GM23338 (cell line): ENCODE measurements at regions not wholly inside any gene's neighbourhood (a gene's known extent, or its start where the extent isn't known, plus 50 kb on each side); places are given as distances from the start of the nearest gene placed in this dataset.

Source experiments
- ATAC-seq: fragments of 200-7000 bp; cut with Tn5 transposase; 3 replicates; pipeline ENCODE4 v1.9.1; 2020
- DNase-seq: peaks from one replicate; pipeline ENCODE4 v3.0.0-alpha.2; 2015; ENCODE audit warnings: low spot score
- H2AFZ ChIP-seq: fragments of 200-600 bp; sonication (generic); 2 replicates; pipeline ENCODE4 v1.8.0; 2016; ENCODE audit warnings: antibody characterized with exemption, mild to moderate bottlenecking, moderate library complexity
- H3F3A ChIP-seq: fragments of 200-600 bp; sonication (generic); replicated peaks from 2 replicates; pipeline ENCODE4 v1.8.0; 2017; ENCODE audit warnings: antibody characterized with exemption, mixed run types, low read depth
- H3K27ac ChIP-seq: fragments of 200-600 bp; sonication (generic); 2 replicates; pipeline ENCODE4 v1.6.1; 2016; ENCODE audit warnings: low read depth
- H3K27me3 ChIP-seq: fragments of 200-600 bp; sonication (generic); 2 replicates; pipeline ENCODE4 v1.8.0; 2016; ENCODE audit warnings: mild to moderate bottlenecking, mixed run types, moderate library complexity; ENCODE audit not compliant: insufficient read depth
- H3K36me3 ChIP-seq: fragments of 200-600 bp; sonication (generic); 2 replicates; pipeline ENCODE4 v1.8.0; 2016; ENCODE audit warnings: mild to moderate bottlenecking; ENCODE audit not compliant: insufficient read depth
- H3K4me1 ChIP-seq: fragments of 200-600 bp; sonication (generic); 2 replicates; pipeline ENCODE4 v1.8.0; 2016; ENCODE audit warnings: mild to moderate bottlenecking, moderate library complexity; ENCODE audit not compliant: insufficient read depth
- H3K4me2 ChIP-seq: fragments of 200-600 bp; sonication (generic); 2 replicates; pipeline ENCODE4 v1.7.1; 2017; ENCODE audit warnings: mixed run types
- H3K4me3 ChIP-seq: fragments of 200-600 bp; sonication (generic); 2 replicates; pipeline ENCODE4 v1.6.1; 2016; ENCODE audit warnings: mixed run types
- H3K79me2 ChIP-seq: fragments of 200-600 bp; sonication (generic); replicated peaks from 2 replicates; pipeline ENCODE4 v1.8.0; 2017; ENCODE audit warnings: mild to moderate bottlenecking; ENCODE audit not compliant: insufficient read depth
- H3K9me2 ChIP-seq: fragments of 200-600 bp; sonication (generic); 2 replicates; pipeline ENCODE4 v1.8.0; 2017; ENCODE audit not compliant: insufficient read depth
- H4K20me1 ChIP-seq: fragments of 200-600 bp; sonication (generic); replicated peaks from 2 replicates; pipeline ENCODE4 v1.8.0; 2017; ENCODE audit warnings: mild to moderate bottlenecking; ENCODE audit not compliant: insufficient read depth
- H3K27ac Mint-ChIP-seq: 2 replicates; pipeline ENCODE4 v1.8.0; 2020; ENCODE audit warnings: inconsistent platforms, mild to moderate bottlenecking, moderate library complexity, mixed read lengths
- H3K27me3 Mint-ChIP-seq: 3 replicates; pipeline ENCODE4 v1.8.0; 2022; ENCODE audit warnings: low read depth, mild to moderate bottlenecking, moderate library complexity, mixed read lengths, inconsistent platforms; ENCODE audit not compliant: insufficient read depth, poor library complexity
- H3K36me3 Mint-ChIP-seq: 3 replicates; pipeline ENCODE4 v1.8.0; 2021; ENCODE audit warnings: low read depth, mild to moderate bottlenecking, inconsistent platforms, moderate library complexity, mixed read lengths
- H3K4me1 Mint-ChIP-seq: 3 replicates; pipeline ENCODE4 v1.8.0; 2020; ENCODE audit warnings: mild to moderate bottlenecking, inconsistent platforms, mixed read lengths
- H3K4me3 Mint-ChIP-seq: 3 replicates; pipeline ENCODE4 v1.8.0; 2021; ENCODE audit warnings: moderate library complexity, mild to moderate bottlenecking, inconsistent platforms, mixed read lengths
- H3K9me3 Mint-ChIP-seq: 3 replicates; pipeline ENCODE4 v1.8.0; 2020; ENCODE audit warnings: moderate library complexity, mild to moderate bottlenecking, inconsistent platforms, mixed read lengths
- CREB1 ChIP-seq: fragments of 250-450 bp; sonication (Bioruptor Pico); IDR thresholded peaks from 2 replicates; pipeline ENCODE4 v1.5.0; 2020; ENCODE audit warnings: low read depth, mild to moderate bottlenecking, moderate library complexity
- CTCF ChIP-seq, 2 experiments: fragments of 200-600 bp in 1 of 2; sonication (generic) in 1 of 2; conservative IDR thresholded peaks; 2 replicates each; pipeline versions ENCODE4 v1.5.1 to v1.6.1; 2016 to 2017; ENCODE audit warnings: antibody characterized with exemption in 2 of 2, low read depth in 2 of 2, mild to moderate bottlenecking in 2 of 2, moderate library complexity in 1 of 2
- ETS1 ChIP-seq: IDR thresholded peaks from 2 replicates; pipeline ENCODE4 v1.6.1; 2016; ENCODE audit warnings: antibody characterized with exemption
- EZH2 ChIP-seq: fragments of 200-600 bp; sonication (generic); IDR thresholded peaks from one replicate; pipeline ENCODE4 v1.8.0; 2017; ENCODE audit warnings: antibody characterized with exemption, mild to moderate bottlenecking, low read depth; ENCODE audit not compliant: unreplicated experiment
- EZH2phosphoT487 ChIP-seq: fragments of 200-600 bp; sonication (generic); IDR thresholded peaks from one replicate; pipeline ENCODE4 v1.8.1; 2018; ENCODE audit warnings: antibody characterized with exemption; ENCODE audit not compliant: unreplicated experiment
- JUNB ChIP-seq: IDR thresholded peaks from one replicate; pipeline ENCODE4 v1.6.1; 2016; ENCODE audit warnings: antibody characterized with exemption; ENCODE audit not compliant: unreplicated experiment
- NANOG ChIP-seq: IDR thresholded peaks from 2 replicates; pipeline ENCODE4 v1.6.1; 2016; ENCODE audit warnings: antibody characterized with exemption, borderline replicate concordance
- POLR2AphosphoS5 ChIP-seq: IDR thresholded peaks from 2 replicates; pipeline ENCODE4 v1.6.1; 2016; ENCODE audit warnings: antibody characterized with exemption, low read depth
- REST ChIP-seq: IDR thresholded peaks from one replicate; pipeline ENCODE4 v1.6.1; 2018; ENCODE audit warnings: antibody characterized with exemption; ENCODE audit not compliant: unreplicated experiment
- STAT1 ChIP-seq: IDR thresholded peaks from one replicate; pipeline ENCODE4 v1.6.1; 2016; ENCODE audit warnings: antibody characterized with exemption; ENCODE audit not compliant: unreplicated experiment
- ZNF114 ChIP-seq: fragments of 250-450 bp; sonication (Bioruptor Pico); IDR thresholded peaks from 2 replicates; pipeline ENCODE4 v1.5.0; 2020; ENCODE audit warnings: mild to moderate bottlenecking, moderate library complexity
- ZNF331 ChIP-seq: fragments of 250-450 bp; sonication (Bioruptor Pico); IDR thresholded peaks from 2 replicates; pipeline ENCODE4 v1.5.0; 2020; ENCODE audit warnings: low read depth, mild to moderate bottlenecking, moderate library complexity
- ZNF462 ChIP-seq: fragments of 250-450 bp; sonication (Bioruptor Pico); IDR thresholded peaks from 2 replicates; pipeline ENCODE4 v1.5.0; 2020; ENCODE audit warnings: mild to moderate bottlenecking, moderate library complexity

- Histone ChIP-seq H3K4me2 (no peak overlapping the region), H3K9me2 (no peaks in the 10 kb centered on the region), H4K20me1 (no peaks in the 10 kb centered on the region), H2AFZ (no peak overlapping the region), H3K79me2 (no peaks in the 10 kb centered on the region), H3F3A (no peaks in the 10 kb centered on the region), H3K27ac (no peak overlapping the region), H3K36me3 (no peaks in the 10 kb centered on the region), H3K4me1 (peaks cover 7% of the 10 kb centered on the region), H3K4me3 (no peak overlapping the region), H3K27me3 (0 out of 2 replicates have a peak, but pooled peaks cover 10% of the 10 kb centered on the region)
- Mint-ChIP-seq H3K9me3 (no peaks in the 10 kb centered on the region), H3K36me3 (no peaks in the 10 kb centered on the region), H3K4me3 (no peak overlapping the region), H3K27me3 (peaks cover 6% of the 10 kb centered on the region), H3K4me1 (peaks cover 21% of the 10 kb centered on the region), H3K27ac (no peak overlapping the region)
- ATAC-seq (no peak), DNase-seq (no peak)
- TF ChIP-seq NANOG = no peak
- no peak for TF ChIP-seq ZNF114 (CRISPR knock-in tag)
- TF ChIP-seq POLR2AphosphoS5 = no peak
- TF ChIP-seq STAT1 = no peak
- no peak for TF ChIP-seq CTCF (conservative IDR thresholded peaks at IDR 0.05; ENCODE audit: low read depth in 2 of 2)
- no peak for TF ChIP-seq EZH2phosphoT487
- no peak for TF ChIP-seq CREB1 (CRISPR knock-in tag)
- no peak for TF ChIP-seq ZNF331
- no peak for TF ChIP-seq REST
- no peak for TF ChIP-seq ZNF462 (CRISPR knock-in tag)
- no peak for TF ChIP-seq EZH2
- no peak for TF ChIP-seq JUNB
- TF ChIP-seq ETS1 = no peak
These were observed 88.4 kb upstream of the TEAD1 start for GRCh38 chr11:12585861-12586260.
